ENCODE measurements at regions not wholly inside any gene's neighbourhood (a gene's known extent, or its start where the extent isn't known, plus 50 kb on each side); places are given as distances from the start of the nearest gene placed in this dataset.

DNA sequence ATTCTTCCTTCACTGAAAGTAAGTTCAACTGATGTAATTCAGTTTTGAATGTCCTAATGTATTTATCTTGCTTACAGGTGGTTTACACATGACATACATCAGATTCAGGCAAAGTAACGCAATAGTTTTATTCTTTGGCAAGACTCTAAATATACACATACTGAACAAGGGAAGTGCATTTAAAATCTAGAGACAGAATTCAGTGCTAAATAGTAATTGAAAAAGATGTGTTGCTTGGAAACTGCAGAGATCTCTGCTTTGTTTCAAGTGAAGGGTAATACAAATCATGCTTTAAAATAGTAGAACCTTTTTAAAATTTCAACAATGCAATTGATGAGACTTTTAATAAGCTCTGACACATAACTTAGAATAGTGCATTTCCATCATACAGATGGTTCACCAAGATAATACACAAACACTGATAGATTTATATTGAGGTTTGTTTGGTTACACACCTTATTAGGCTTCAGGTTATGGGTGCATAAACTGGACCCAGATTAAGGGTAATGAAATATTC lies 581.0 kb upstream of the MIR17HG start:
- peak in 1 of 51 donors; percentile 11 for DNase-seq

- DNase-seq: no peak
Measured at GRCh38 chr13:90768116-90768515, 579.4 kb upstream of the MIR17HG start.

DNA sequence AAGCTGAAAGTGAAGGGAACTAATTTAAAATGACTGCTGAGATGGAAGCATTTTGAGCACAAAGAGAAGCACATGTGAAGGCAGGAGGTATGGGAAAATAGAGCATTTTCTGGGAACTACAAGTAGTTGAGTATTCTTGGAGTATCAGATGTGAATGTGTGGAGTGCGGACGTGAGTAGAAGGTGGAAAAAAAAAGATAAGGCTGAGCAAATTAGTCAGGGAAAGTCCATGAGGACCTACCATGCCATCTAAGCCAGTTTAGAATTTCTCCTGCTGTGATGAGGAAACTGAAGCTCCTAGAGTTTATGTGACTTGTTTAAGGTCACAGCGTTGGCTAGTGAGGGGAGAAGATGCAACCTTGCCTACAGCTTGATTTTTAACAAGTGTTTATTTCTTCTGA lies 578.1 kb upstream of the MIR17HG start:
- DNase-seq: no peak

DNA sequence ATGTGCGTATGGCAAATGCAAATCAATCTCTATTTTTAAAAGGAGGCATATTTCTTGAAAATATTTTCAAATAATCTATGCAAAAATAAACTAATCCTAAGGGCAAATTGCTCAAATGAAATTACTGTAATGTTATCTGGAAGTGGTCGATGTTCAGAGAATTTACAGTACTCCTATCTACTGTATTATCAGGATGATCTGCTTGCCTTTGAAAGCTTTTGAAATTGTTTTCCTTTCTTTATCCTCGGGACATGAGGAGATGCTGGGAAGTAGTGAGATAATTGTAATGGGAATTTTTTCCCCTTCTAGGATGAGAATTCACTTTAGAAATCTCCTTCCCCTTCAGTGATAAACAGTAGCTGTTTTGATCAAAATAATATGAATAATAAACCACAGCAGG lies 577.2 kb upstream of the MIR17HG start:
- DNase-seq: no peak

GRCh38 chr13:90773681-90774080 lies 573.8 kb upstream of the MIR17HG start:
- no peak for DNase-seq

GRCh38 chr13:90776051-90776748 lies 571.3 kb upstream of the MIR17HG start:
- no peak for DNase-seq

GRCh38 chr13:90783273-90783672 lies 564.2 kb upstream of the MIR17HG start:
- no peak for DNase-seq

DNA sequence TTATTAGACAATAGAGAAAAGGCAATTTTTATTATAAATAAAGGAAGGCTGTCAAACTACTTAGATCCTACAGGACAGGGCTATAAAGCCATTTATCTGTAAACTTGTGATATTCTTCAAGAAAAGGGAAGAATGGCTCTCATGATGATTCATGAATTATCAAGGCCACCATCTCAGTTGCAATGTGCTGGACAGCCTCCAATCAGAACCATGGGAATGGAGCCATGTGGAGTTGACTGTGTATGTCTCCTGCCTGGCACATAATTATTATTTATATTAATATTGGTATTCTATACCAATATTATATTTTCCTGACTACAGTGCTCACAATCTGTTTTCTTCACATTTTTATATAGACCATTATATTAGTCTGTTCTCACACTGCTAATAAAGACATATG lies 560.5 kb upstream of the MIR17HG start:
- DNase-seq: no peak

DNA sequence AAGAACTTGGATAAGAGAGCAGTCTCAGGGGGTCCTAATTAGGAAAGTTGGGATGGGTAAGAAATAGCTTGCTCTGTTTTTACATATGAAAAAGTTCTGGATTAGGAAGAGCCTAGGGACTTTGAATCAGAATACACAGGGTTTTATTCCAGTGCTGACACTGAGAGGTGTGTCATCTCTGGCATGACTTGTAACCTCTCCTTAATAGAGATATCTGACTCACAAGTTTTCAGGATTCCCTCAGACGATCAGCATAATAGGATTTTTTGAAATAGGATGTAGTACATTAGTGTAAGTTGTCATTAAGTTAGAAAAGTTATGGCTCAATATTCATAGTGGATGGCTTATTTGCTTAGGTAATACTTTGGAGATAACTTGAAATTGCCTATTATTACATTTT lies 555.2 kb upstream of the MIR17HG start:
- no peak for DNase-seq

GRCh38 chr13:90793261-90793820 lies 554.1 kb upstream of the MIR17HG start:
- no peak for DNase-seq

DNA sequence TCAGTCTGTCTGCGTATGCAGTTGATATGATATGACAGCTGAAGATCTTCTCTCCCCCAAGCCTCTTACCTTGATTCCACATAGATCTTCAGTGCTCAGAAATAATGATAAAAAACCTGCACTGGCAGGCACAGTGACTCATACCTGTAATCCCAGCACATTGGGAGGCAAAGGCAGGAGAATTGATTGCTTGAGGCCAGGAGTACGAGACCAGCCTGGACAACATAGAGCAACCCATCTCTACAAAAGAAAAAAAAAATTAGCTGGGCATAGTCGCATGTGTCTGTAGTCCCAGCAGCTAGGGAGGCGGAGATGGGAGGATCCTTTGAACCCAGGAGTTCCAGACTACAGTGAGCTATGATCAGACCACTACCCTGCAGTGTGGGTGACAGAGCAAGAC lies 551.0 kb upstream of the MIR17HG start:
- DNase-seq: no peak

DNA sequence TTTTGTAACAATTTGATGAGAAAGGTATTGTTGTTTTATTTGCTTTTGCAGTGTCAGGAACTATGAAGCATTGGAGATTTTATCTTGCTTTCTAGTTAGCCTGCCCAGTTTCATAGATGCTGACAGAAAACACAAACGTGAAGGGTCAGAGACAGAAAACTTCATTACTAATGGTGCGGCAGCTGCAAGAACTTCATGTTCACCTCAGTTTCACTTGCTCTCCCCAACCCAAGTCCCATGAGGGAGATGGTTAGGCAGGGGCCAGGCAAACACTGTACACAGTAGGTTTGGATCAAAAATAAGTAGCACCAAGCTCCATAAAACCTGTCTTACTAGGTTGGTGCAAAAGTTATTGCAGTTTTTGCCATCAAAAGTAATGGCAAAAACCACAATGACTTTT lies 550.2 kb upstream of the MIR17HG start:
- DNase-seq: no peak

DNA sequence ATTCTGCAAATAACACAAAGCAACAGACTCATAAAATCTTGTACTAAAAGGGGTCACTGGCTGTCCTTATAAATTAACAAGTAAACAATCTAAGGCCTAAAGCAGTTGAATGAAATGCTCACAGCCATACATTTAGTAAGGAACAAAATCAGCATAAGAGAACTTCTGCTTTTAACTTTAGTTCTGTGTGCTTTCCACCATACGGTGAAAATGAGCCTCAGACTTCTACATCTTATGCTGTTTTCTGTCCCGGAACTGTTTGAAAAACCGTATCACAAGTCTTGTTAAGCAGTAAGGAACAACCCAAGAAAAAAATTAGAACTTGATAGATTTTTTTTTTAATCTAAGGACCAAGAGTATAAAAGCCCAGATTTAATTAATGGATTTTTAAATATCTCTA lies 549.1 kb upstream of the MIR17HG start:
- DNase-seq: no peak

DNA sequence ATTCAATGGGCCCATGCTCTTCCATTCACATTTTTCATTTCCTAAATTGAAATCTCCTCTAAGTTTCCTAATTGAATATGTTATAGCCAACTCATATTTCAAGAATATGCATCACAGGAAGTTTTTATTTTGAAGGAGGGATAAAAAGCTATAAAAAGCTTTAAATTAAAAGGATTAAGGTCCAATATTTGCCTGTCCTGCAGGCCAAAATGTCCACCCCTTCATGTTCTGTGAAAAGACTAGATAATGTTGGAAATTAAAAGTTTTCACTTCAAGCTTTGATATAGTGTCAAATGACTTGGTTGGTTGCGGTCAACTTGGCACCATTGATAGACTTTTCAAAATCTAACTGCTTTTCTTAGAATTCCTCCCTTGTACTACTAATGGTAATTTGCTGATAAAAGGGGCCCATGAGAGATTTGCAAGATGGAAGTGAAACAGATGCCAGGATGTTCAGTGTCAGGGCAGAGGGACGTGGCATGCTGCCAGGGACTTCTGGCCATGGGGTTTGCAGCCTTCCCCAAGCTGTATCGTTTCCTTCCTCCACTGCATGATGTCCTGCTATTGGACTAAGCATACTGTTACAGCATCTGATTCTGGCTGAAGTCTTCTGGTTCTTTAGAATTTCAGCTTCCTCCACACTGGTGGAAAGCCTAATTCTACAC lies 547.3 kb upstream of the MIR17HG start:
- peak in 38 of 51 donors; percentile 0 to 38 (median 10) for DNase-seq

DNA sequence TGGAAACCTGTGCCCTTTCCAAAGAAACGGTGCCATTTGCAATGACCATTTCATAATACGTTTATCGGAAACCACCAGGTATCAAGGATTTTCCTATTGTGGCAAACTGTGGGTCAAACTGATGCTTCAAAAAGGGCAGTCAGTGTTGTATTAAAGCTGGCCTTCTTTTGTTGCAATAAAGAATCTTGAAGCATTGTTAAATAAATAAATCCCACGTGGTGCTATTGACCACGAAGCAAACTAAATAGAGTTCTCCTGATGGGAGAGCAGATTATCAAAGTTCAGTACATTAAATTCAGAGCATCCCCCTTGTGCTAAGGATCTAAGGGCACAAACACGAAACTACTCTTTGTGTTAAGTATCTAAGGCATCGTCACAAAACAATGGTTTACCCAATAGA lies 545.9 kb upstream of the MIR17HG start:
- DNase-seq: no peak

- DNase-seq: no peak
Measured at GRCh38 chr13:90803210-90803609, 544.3 kb upstream of the MIR17HG start.

DNA sequence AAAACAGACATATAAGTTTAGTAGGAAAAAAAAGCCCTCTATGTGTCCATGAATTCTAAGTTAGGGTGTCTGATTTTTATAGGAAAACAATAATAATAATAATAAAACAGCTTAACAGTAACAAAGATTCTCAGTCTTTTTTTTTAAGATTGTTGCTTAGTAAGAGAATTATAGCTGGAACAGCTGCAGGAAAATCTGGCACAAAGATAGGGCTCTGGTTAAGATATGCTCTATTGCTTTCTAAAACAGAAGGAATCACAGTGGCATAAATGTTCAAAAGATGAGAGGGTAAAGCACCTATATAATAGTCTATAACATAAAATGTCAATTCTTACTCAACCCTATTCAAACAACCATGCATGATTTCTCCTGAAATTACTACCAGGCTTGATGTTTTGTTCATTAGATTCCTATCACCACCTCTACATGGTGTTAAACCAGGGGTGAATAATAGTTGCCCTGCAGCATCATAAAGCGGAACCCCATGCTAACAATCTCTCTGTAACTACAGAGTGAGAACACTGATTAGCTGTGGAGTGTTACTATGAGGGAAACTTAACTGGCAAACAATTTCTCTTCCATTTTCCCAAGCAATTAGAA lies 541.4 kb upstream of the MIR17HG start:
- no peak for DNase-seq

GRCh38 chr13:90806892-90807291 lies 540.6 kb upstream of the MIR17HG start:
- DNase-seq: no peak

GRCh38 chr13:90808838-90809237 lies 538.6 kb upstream of the MIR17HG start:
- no peak for DNase-seq

- no peak for DNase-seq
Measured at GRCh38 chr13:90824032-90824431, 523.5 kb upstream of the MIR17HG start.

DNA sequence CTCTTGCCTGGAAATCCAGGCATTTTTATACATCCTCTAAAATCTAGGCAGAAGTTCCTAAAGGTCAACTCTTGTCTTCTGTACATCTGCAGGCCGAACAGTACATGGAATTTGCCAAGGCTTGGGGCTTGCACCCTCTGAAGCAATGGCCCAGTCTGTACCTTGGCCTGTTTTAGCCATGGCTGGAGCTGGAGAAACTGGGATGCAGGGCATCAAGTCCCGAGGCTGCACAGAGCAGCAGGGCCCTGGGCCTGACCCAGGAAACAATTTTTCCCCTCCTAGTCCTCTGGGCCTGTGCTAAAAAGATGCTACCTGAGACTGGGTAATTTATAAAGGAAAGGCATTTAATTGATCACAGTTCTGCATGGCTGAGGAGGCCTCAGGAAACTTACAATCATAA lies 520.8 kb upstream of the MIR17HG start:
- no peak for DNase-seq

DNA sequence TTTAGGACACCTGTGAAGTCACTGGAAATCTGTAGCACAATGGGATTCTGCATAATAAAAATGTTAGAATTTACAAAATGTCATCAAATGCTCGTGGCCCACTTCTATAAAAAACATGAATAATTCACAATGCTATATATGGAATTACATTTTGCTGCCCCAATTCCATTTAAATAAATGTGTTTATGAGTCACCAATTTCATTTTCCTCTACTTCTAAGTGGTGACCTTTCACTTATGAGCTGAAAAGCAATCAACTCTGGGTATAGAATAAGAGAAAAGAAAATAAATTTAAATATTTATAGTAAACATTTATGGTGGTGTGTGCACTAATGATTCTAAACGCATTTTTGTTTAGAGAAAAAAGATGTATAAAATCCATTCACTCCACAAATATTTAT lies 516.7 kb upstream of the MIR17HG start:
- no peak for DNase-seq

- DNase-seq: no peak
Measured at GRCh38 chr13:90833951-90834350, 513.5 kb upstream of the MIR17HG start.

Data from hypothalamus (tissue), 51 donors.